Endothelial cell of umbilical vein (primary cell): ENCODE measurements at regions not wholly inside any gene's neighbourhood (a gene's known extent, or its start where the extent isn't known, plus 50 kb on each side); places are given as distances from the start of the nearest gene placed in this dataset.

Source experiments
- BruUV-seq: library from RNA; stranded (reverse); fragments of 400-500 nt; replicated peaks from 2 replicates; lab custom pipeline; 2021; lab: Mats Ljungman, UMichigan
- CTCF ChIA-PET: fragments of 300-600, 350-600 bp; sonication (Branson Sonifier 250); formaldehyde crosslinking; loops from one replicate; lab custom pipeline; 2021; ENCODE audit warnings: antibody characterized with exemption, inconsistent platforms; lab: Charles Lee
- POLR2A ChIA-PET: fragments of 300-600, 350-600 bp; sonication (Branson Sonifier 250); formaldehyde crosslinking; loops from one replicate; lab custom pipeline; 2021; ENCODE audit warnings: antibody characterized with exemption, inconsistent platforms; lab: Charles Lee
- DNase-seq: peaks from one replicate; pipeline ENCODE4 v3.0.0-alpha.2; 2011; ENCODE audit warnings: low read depth, low spot score
- FAIRE-seq: peaks from 2 replicates; lab custom pipeline; 2011; peaks lifted over from hg19 to GRCh38; lab: Jason Lieb, UNC
- H2AFZ ChIP-seq: 2 replicates; pipeline ENCODE4 v1.6.0; 2012; ENCODE audit warnings: low read depth, low read length, control low read depth, inconsistent platforms
- H3K27ac ChIP-seq: 2 replicates; pipeline ENCODE4 v1.5.1; 2011; ENCODE audit warnings: low read depth, mild to moderate bottlenecking, control low read depth, low read length, moderate library complexity; ENCODE audit not compliant: insufficient read depth
- H3K27me3 ChIP-seq, 2 experiments: 2 replicates each; pipeline versions ENCODE4 v1.6.0 to v1.6.1; 2011; ENCODE audit warnings: low read length in 2 of 2, mixed read lengths in 1 of 2; ENCODE audit not compliant: control insufficient read depth in 2 of 2, insufficient read depth in 2 of 2
- H3K36me3 ChIP-seq, 2 experiments: 2 replicates in 1 of 2; 3 replicates in 1 of 2; pipeline ENCODE4 v1.5.1; 2011; ENCODE audit warnings: low read length in 2 of 2, mild to moderate bottlenecking in 1 of 2, moderate library complexity in 1 of 2; ENCODE audit not compliant: control insufficient read depth in 2 of 2, insufficient read depth in 2 of 2; ENCODE audit errors: extremely low read depth in 1 of 2
- H3K4me1 ChIP-seq: 3 replicates; pipeline ENCODE4 v1.5.1; 2011; ENCODE audit warnings: mild to moderate bottlenecking, low read length; ENCODE audit not compliant: control insufficient read depth, insufficient read depth; ENCODE audit errors: extremely low read depth
- H3K4me2 ChIP-seq: 2 replicates; pipeline ENCODE4 v1.6.1; 2011; ENCODE audit warnings: low read length, control low read depth, mixed read lengths; ENCODE audit not compliant: insufficient read depth
- H3K4me3 ChIP-seq, 3 experiments: fragments of 200-600 bp in 1 of 3; sonication (generic), shearing (Covaris generic) in 1 of 3; replicated peaks in 1 of 3; 2 replicates each; pipeline ENCODE4 v1.5.1; 2011 to 2016; ENCODE audit warnings: control low read depth in 3 of 3, low read length in 3 of 3, mild to moderate bottlenecking in 2 of 3, inconsistent platforms in 1 of 3, low read depth in 1 of 3, moderate library complexity in 1 of 3; ENCODE audit not compliant: insufficient read depth in 1 of 3
- H3K79me2 ChIP-seq: 2 replicates; pipeline ENCODE4 v1.6.0; 2012; ENCODE audit warnings: low read length, inconsistent platforms; ENCODE audit not compliant: control insufficient read depth, insufficient read depth
- H3K9ac ChIP-seq: replicated peaks from 2 replicates; pipeline ENCODE3; 2011; ENCODE audit warnings: low read length, control low read depth; ENCODE audit not compliant: insufficient read depth; ENCODE audit errors: extremely low read depth
- H3K9me1 ChIP-seq: replicated peaks from 3 replicates; pipeline ENCODE4 v1.6.0; 2011; ENCODE audit warnings: mild to moderate bottlenecking, low read length; ENCODE audit not compliant: control insufficient read depth, insufficient read depth; ENCODE audit errors: extremely low read depth
- H3K9me3 ChIP-seq: replicated peaks from 2 replicates; pipeline ENCODE4 v1.5.1; 2012; ENCODE audit warnings: low read length, inconsistent platforms; ENCODE audit not compliant: control insufficient read depth, insufficient read depth
- H4K20me1 ChIP-seq: replicated peaks from 2 replicates; pipeline ENCODE3; 2011; ENCODE audit warnings: mild to moderate bottlenecking, low read length; ENCODE audit not compliant: control insufficient read depth, insufficient read depth; ENCODE audit errors: extremely low read depth
- CTCF ChIP-seq, 2 donors: IDR thresholded peaks; 1 replicate in 1 of 2; 2 replicates in 1 of 2; pipeline ENCODE4 v1.5.1; 2011; ENCODE audit warnings: low read length in 2 of 2, mild to moderate bottlenecking in 2 of 2, moderate library complexity in 2 of 2, control low read depth in 1 of 2, inconsistent platforms in 1 of 2, low read depth in 1 of 2; ENCODE audit not compliant: insufficient read depth in 1 of 2; ENCODE audit errors: extremely low read depth in 1 of 2
- EZH2 ChIP-seq: IDR thresholded peaks from 2 replicates; pipeline ENCODE4 v1.6.1; 2012; ENCODE audit warnings: borderline replicate concordance, low read depth, mild to moderate bottlenecking, moderate library complexity, low read length, inconsistent platforms; ENCODE audit not compliant: severe bottlenecking
- FOS ChIP-seq: IDR thresholded peaks from 2 replicates; pipeline ENCODE4 v1.6.1; 2011; ENCODE audit warnings: mild to moderate bottlenecking, low read length, moderate library complexity, borderline replicate concordance; ENCODE audit not compliant: insufficient read depth
- GATA2 ChIP-seq: IDR thresholded peaks from 2 replicates; pipeline ENCODE4 v1.7.0; 2011; ENCODE audit warnings: low read depth, mild to moderate bottlenecking, moderate library complexity, mixed read lengths, low read length; ENCODE audit not compliant: insufficient read length, insufficient read depth
- JUN ChIP-seq: IDR thresholded peaks from 2 replicates; pipeline ENCODE4 v1.6.1; 2011; ENCODE audit warnings: borderline replicate concordance, low read depth; ENCODE audit not compliant: insufficient read length, insufficient read depth
- MAX ChIP-seq: IDR thresholded peaks from 2 replicates; pipeline ENCODE4 v1.6.1; 2011; ENCODE audit not compliant: insufficient read depth, insufficient read length
- MYC ChIP-seq: IDR thresholded peaks from one replicate; pipeline ENCODE4 v1.6.1; 2011; ENCODE audit warnings: mild to moderate bottlenecking, low read depth, low read length
- POLR2A ChIP-seq: IDR thresholded peaks from 2 replicates; pipeline ENCODE4 v1.6.1; 2012; ENCODE audit warnings: low read depth, mild to moderate bottlenecking, control low read depth, low read length
- POLR2AphosphoS5 ChIP-seq: IDR thresholded peaks from 2 replicates; pipeline ENCODE4 v1.6.1; 2012; ENCODE audit warnings: low read depth, mild to moderate bottlenecking, control low read depth, low read length, moderate library complexity; ENCODE audit not compliant: insufficient read depth
- dilution Hi-C: fragments of 300-500 bp; cut with MboI; formaldehyde crosslinking; loops from one replicate; pipeline ENCODE4 v1.15.0; 2019; ENCODE audit warnings: low sequenced_read_pairs; ENCODE audit not compliant: extremely low pct_ligation_motif_present
- intact Hi-C: fragments of 100-400 bp; cut with micrococcal nuclease; formaldehyde crosslinking; loops from one replicate; pipeline ENCODE4 v1.10.0; 2022

GRCh38 chr12:59977779-59978178 is 381.9 kb downstream of the SLC16A7 start:
- FAIRE-seq (no peak), DNase-seq (no peak)
- intact Hi-C loops (no loop called here), dilution Hi-C loops (no loop called here)
- ChIA-PET CTCF (interaction anchor here (1.4 to 1.5 kb wide), 2 partner anchors 10 to 15 kb away, joined by 3 to 5 read pairs; no protein-coding TSS in a partner anchor), POLR2A (no interaction called here)
- H3K4me3 ChIP-seq = no peak overlapping the region
- no peak overlapping the region for H3K9ac ChIP-seq
- peak overlapping the region; percentile 38 for H2AFZ ChIP-seq
- no peaks in the 10 kb centered on the region for H3K9me3 ChIP-seq
- no peak overlapping the region for H3K4me2 ChIP-seq
- no peaks in the 10 kb centered on the region for H3K27me3 ChIP-seq
- H4K20me1 ChIP-seq = no peaks in the 10 kb centered on the region
- TF ChIP-seq EZH2 (no peak), MYC (no peak), FOS (no peak), POLR2AphosphoS5 (no peak), CTCF (IDR thresholded peaks at IDR 0.05; ENCODE audit: extremely low read depth in 1 of 2, insufficient read depth in 1 of 2, low read depth in 1 of 2, low read length in 2 of 2) (no peak), JUN (no peak), MAX (no peak), GATA2 (no peak), POLR2A (no peak)
- H3K9me1 ChIP-seq = no peaks in the 10 kb centered on the region
- peaks cover 14% of the 10 kb centered on the region for H3K4me1 ChIP-seq
- H3K79me2 ChIP-seq = no peaks in the 10 kb centered on the region
- BruUV-seq = no TSS peak
- H3K27ac ChIP-seq = no peak overlapping the region
- no peaks in the 10 kb centered on the region for H3K36me3 ChIP-seq
